ENCODE measurements at regions not wholly inside any gene's neighbourhood (a gene's known extent, or its start where the extent isn't known, plus 50 kb on each side); places are given as distances from the start of the nearest gene placed in this dataset.
A peak's percentile ranks its signal among the peaks of the same experiment; 100 is the strongest.

DNA sequence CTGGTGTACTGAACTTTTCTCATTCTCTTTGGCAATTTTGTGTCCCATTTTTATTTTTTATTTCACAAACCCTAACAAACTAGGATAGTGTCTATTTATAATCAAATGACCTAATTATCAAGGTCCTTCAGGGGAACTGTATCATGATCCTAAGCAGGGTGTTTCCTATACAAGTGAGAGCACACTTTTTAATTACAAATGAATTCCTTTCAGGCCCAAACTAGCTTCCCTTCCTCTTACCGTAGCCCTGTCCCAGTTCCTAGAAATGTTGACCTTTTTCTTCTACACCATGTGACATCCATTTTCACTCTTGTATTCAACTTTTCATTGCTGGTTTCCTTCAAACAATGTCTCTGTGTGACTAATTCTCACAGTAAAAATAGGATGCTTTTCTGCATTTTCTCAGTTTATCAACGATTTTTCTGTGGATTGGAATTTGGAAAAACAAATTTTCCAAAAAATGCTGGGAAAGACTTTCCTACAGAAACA, 411.4 kb downstream of the CCDC91 start:
- no peak for DNase-seq

DNA sequence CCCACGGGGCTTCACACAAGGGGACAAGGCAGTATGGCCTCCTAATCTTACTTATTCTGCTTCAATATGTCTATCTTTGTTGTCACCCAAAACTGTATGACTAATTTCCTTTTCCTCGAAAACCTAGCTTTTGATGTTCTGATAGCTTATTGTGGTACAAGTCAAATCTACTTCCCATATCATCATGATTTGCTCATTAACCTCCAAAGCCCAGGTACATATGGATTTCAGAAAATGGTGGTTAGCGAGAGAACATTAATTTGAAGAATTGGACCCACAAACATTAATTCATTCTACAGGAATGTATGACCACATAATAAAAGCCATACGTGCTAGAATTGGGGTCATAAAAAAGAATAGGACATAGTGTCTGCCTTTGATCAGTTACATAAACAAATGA, 412.5 kb downstream of the CCDC91 start:
- DNase-seq: no peak

DNA sequence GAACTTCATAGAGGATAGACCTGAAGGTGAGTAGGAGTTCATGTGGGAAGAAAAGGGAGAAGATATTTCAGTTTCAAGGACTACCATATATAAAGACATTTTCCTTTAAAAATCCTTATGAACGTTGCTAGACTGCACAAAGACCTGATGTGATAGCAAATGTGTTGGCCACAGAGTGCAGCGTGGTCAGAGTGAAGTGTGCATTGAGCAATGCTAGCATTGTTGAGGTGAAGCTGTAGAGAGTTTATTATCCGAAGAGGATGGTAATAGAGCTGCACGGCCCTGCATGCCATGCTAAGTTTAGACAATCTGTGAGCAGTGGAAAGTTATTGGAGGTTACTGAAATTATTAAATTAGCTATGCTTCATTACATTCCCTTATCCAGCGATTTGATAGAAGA, 413.0 kb downstream of the CCDC91 start:
- DNase-seq: no peak

DNA sequence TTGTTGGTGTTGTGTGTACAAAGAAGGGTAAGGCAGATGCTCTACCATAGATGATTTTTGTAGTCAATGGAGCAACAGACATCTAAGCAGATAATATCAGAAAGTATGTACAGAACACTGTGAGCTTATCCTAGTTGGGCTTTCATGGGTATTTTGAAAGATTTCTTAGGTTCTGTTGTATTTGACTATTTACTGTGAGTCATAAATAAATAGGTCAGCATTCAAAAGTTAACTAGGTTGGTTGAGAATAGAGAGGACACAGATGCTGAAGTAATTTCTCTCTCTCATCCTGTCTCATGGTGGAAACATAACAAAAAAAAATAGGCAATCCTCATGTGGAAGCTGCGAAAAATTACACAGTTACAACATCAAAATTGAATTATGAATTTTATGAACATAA, 413.5 kb downstream of the CCDC91 start:
- DNase-seq: no peak

DNA sequence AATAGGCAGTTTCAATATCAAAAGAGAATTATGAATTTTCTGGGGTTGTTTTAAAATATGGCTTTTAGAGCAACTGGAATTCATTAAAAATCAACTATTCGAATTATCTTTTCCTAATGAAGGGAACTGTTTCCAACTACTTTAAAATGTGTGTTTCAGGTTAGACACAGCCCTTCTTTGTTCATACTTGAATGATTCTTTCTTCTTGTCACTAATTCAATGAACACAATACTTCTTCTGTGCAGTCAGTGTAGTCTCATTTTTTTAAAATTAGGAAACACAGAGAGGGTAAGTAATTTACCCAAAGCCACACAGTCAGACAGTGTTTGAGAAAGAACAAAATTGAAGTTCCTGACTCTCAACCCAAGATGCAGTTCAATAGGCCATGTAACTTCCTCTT, 414.0 kb downstream of the CCDC91 start:
- DNase-seq: no peak

DNA sequence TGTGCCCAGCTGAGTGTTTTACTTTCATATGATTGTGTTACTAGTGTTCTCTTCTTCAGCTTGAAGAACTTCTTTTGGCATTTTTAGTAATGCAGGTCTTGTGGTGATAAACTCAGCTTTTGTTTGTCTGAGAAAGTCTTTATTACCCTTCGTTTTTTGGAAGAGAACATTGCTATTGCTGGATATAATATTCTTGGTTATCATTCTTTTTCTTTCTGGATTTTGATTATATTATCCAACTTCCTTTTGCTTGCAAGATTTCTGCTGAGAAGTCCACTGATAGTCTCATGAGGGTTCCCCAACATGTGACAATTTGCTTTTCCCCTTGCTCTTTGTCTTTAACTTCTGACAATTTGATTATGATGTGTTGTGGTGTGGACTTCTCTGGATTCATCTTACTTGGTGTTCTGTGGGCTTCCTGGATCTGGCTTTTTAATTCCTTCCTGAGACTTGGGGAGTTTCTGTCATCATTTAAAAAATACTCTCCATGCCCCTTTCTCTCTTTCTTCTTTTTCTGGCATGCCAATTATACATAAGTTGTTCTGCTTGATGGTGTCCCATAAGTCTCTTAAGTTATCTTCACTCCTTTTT, 416.8 kb downstream of the CCDC91 start:
- DNase-seq: no peak

DNA sequence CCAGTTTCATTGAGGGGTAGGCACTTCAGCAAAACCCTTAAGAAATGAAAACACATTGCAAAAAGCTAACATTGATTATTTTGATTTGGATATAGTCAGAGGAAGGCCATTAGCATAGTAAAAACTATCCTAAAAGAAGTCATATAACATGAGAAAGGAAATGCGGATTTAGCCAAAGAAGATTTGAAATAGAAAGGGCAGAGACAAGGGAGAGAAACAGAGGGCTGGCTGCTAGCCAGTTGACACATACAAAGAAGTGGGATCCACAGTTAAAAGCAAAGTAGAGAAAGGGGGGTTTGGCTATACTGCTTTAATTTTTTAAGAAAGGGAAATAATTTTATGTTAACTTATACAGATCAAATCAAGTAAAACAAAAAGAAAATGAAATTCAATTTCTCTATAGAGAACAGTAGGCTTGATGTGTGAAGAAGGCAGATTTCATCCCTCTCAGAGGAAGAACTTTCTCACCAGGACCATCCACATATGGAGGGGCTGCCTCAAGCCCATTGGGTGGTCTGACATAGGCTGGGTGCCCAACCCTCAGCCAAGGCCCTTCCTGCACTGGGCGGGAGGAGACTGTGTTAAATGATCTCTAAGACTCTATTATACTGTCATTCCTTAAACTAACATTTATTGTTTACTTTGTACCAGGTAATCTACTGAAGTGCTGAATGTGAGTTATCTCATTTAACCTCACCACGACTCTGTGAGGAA, 420.3 kb downstream of the CCDC91 start:
- DNase-seq: no peak

DNA sequence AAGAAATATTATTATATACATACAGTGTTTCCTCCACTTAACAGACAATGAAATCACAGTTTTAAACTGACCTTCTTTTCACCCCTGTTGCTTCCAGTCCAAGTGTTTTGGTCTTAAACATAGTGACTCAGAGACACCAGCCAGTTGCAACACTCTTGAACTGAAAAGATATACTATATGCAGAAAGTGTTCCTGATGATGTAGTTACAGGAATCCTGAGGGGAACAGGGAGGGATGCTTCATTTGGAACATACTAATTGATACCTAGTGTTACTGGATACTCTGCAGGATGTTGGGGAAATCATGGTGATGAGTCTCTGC, 420.8 kb downstream of the CCDC91 start:
- DNase-seq: peak; percentile 36

GRCh38 chr12:28611449-28611848, 421.2 kb downstream of the CCDC91 start:
- no peak for DNase-seq

- no peak for DNase-seq
Observed at GRCh38 chr12:28618171-28618570, 427.9 kb downstream of the CCDC91 start.

DNA sequence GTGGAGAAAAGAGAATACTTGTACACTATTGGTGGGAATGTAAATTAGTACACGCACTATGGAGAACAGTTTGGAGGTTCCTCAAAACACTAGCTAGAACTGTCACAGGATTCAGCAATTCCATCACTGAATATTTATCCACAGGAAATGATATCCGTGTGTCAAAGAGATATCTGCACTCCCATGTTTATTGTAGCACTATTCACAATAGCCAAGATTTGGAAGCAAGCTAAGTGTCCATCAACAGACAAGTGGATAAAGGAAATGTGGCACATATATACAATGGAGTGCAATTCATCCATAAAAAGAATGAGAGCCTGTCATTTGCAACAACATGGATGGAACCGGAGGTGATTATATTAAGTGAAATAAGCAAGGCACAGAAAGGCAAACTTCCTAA, 428.5 kb downstream of the CCDC91 start:
- no peak for DNase-seq

DNA sequence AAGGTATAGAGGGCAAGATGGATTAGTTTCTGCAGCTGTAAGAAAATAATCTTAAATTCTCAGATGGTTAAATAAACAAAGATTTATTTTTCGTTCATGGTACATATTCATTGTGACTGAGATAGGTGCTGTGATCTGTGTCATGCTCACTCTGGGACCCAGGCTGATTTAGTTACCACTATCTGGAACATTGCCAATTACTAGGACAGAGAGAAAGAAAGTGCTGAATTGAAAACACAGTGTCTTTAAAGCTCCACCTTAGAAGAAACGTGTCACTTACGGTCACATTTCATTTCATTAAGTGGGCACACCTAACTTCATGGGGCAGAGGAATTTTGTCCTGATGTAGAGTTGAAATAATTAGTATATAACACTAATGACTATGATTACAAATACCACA, 430.0 kb downstream of the CCDC91 start:
- DNase-seq: no peak

- no peak for DNase-seq
Observed at GRCh38 chr12:28622406-28622805, 432.1 kb downstream of the CCDC91 start.

GRCh38 chr12:28626504-28626903, 436.2 kb downstream of the CCDC91 start:
- no peak for DNase-seq

DNA sequence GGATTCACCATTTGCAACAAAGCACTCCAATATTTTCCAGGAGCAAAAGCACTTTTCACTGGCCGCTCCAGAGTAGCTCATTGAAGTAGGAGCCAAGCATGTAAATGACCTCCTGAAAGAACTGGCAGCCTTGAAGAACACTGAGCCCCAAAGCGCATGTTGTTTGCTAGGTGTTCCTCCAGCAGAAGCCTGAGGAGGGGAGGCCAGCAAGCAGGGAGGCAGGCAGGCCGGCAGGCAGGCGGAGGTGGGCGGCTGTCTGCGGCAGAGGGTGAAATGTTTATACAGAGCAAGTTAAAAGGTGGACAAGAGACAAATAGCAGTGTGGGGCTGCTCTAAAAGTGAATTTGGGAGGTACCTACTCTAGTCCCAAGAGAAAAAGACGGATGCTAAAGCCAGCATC, 439.4 kb downstream of the CCDC91 start:
- no peak for DNase-seq

DNA sequence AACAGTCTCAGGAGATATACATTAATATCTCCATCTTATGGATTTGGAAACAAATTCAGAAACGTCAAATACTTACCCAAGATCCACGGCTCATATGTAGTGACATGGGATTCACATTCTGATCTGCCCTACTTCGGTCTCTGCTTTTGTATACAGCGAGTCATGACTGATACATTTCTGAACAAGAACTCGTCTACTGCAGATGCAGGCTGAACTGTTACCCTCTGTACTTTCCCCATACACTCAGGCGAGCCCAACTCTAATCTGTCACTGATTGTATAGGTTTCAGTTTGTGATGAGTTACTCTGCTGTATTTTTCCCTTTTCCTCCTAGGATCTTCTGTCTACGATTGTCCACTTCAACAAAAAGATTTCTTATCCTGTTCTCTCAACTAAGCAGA, 441.6 kb downstream of the CCDC91 start:
- DNase-seq: no peak

DNA sequence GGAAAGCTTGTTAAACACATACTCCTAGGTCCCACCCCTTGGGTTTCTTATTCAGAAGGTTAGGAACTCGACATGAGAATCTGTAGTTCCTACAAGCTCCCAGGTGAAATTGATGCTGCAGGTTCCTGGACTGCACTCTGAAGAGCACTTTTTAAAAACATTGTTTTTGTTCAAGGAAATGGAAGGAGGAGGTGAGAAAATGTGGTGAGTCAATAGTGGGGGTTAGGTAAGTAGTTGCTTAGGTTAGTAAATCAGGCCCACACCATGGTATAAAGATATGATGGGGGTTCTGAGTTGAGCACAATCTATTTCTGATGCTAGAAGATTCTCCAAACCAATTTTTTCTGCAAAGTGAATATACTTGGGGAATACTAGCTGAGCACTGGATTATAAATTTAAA, 450.3 kb downstream of the CCDC91 start:
- no peak for DNase-seq

- no peak for DNase-seq
Observed at GRCh38 chr12:28645436-28645835, 455.2 kb downstream of the CCDC91 start.

GRCh38 chr12:28645891-28646290, 455.6 kb downstream of the CCDC91 start:
- DNase-seq: no peak

DNA sequence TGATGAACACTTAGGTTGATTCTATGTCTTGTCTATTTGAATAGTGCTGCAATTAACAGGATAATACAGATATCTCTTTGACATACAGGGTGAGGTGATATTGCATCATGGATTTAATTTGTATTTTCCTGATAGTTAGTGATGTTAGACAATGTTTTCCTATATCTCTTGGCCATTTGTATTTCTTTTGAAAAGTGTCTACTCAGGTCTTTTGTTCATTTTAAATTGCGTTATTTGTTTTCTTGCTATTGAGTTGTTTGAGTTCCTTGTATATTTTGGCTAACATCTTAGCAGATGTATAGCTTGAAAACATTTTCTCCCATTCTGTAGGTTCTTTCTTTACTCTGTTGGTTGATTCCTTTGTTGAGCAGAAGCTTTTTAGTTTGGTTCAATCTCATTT, 460.6 kb downstream of the CCDC91 start:
- DNase-seq: no peak

DNA sequence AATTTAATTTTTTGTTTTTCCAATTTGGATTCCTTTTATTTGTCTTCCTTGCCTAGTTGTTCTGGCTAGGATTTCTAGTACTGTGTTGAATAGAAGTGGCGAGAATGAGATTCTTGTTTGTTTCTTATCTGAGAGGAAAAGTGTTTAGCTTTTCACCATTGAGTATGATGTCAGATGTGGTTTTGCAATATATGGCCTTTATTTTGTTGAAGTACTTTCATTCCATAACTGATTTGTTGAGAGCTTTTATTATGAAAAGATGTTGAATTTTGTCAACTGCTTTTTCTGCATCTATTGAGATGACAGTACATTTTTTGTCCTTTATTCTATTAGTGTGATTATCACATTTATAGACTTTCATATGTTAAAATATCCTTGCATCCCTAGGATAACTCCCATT, 462.0 kb downstream of the CCDC91 start:
- DNase-seq: no peak

GRCh38 chr12:28681980-28682379, 467.1 kb upstream of the FAR2 start:
- no peak for DNase-seq

- DNase-seq: no peak
Observed at GRCh38 chr12:28683366-28683765, 465.7 kb upstream of the FAR2 start.

DNA sequence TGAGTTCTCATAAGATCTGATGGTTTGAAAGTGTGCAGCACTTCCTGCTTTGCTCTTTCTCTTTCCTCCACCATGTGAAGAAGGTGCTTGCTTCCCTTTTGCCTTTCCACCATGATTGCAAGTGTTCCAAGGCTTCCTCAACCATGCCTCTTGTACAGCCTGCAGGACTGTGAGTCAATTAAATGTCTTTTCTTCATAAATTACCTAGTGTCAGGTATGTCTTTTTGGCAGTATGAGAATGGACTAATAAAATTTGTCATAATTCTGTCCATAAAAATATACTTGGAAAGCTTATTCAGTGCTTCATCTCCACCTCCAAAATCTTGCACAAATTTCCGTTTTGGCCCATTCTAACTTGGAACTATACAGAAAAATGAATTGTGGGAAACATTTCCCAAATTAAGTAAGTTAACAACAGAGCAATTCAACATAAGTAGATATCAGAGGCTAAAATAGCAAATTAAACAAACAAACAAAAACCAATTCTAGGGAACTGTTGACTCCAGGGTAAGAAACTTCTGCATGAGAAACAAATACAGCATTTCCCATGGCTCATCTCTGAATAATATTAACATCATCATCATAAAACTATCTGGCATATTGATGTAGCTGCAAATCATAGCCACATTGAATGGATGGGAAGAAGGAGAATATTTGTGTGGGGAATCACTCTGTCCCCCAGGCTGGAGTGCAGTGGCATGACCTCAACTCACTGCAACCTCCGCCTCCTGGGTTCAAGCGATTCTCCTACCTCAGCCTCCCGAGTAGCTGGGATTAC, 459.5 kb upstream of the FAR2 start:
- no peak for DNase-seq

Data from kidney glomerular epithelial cell (primary cell).